Endothelial cell of umbilical vein (primary cell): ENCODE measurements at regions not wholly inside any gene's neighbourhood (a gene's known extent, or its start where the extent isn't known, plus 50 kb on each side); places are given as distances from the start of the nearest gene placed in this dataset.

ENCODE experiments used
- BruUV-seq: library from RNA; stranded (reverse); fragments of 400-500 nt; replicated peaks from 2 replicates; lab custom pipeline; 2021; lab: Mats Ljungman, UMichigan
- CTCF ChIA-PET: fragments of 300-600, 350-600 bp; sonication (Branson Sonifier 250); formaldehyde crosslinking; loops from one replicate; lab custom pipeline; 2021; ENCODE audit warnings: antibody characterized with exemption, inconsistent platforms; lab: Charles Lee
- POLR2A ChIA-PET: fragments of 300-600, 350-600 bp; sonication (Branson Sonifier 250); formaldehyde crosslinking; loops from one replicate; lab custom pipeline; 2021; ENCODE audit warnings: antibody characterized with exemption, inconsistent platforms; lab: Charles Lee
- DNase-seq: peaks from one replicate; pipeline ENCODE4 v3.0.0-alpha.2; 2011; ENCODE audit warnings: low read depth, low spot score
- FAIRE-seq: peaks from 2 replicates; lab custom pipeline; 2011; peaks lifted over from hg19 to GRCh38; lab: Jason Lieb, UNC
- H2AFZ ChIP-seq: 2 replicates; pipeline ENCODE4 v1.6.0; 2012; ENCODE audit warnings: low read depth, low read length, control low read depth, inconsistent platforms
- H3K27ac ChIP-seq: 2 replicates; pipeline ENCODE4 v1.5.1; 2011; ENCODE audit warnings: low read depth, mild to moderate bottlenecking, control low read depth, low read length, moderate library complexity; ENCODE audit not compliant: insufficient read depth
- H3K27me3 ChIP-seq, 2 experiments: 2 replicates each; pipeline versions ENCODE4 v1.6.0 to v1.6.1; 2011; ENCODE audit warnings: low read length in 2 of 2, mixed read lengths in 1 of 2; ENCODE audit not compliant: control insufficient read depth in 2 of 2, insufficient read depth in 2 of 2
- H3K36me3 ChIP-seq, 2 experiments: 2 replicates in 1 of 2; 3 replicates in 1 of 2; pipeline ENCODE4 v1.5.1; 2011; ENCODE audit warnings: low read length in 2 of 2, mild to moderate bottlenecking in 1 of 2, moderate library complexity in 1 of 2; ENCODE audit not compliant: control insufficient read depth in 2 of 2, insufficient read depth in 2 of 2; ENCODE audit errors: extremely low read depth in 1 of 2
- H3K4me1 ChIP-seq: 3 replicates; pipeline ENCODE4 v1.5.1; 2011; ENCODE audit warnings: mild to moderate bottlenecking, low read length; ENCODE audit not compliant: control insufficient read depth, insufficient read depth; ENCODE audit errors: extremely low read depth
- H3K4me2 ChIP-seq: 2 replicates; pipeline ENCODE4 v1.6.1; 2011; ENCODE audit warnings: low read length, control low read depth, mixed read lengths; ENCODE audit not compliant: insufficient read depth
- H3K4me3 ChIP-seq, 3 experiments: fragments of 200-600 bp in 1 of 3; sonication (generic), shearing (Covaris generic) in 1 of 3; replicated peaks in 1 of 3; 2 replicates each; pipeline ENCODE4 v1.5.1; 2011 to 2016; ENCODE audit warnings: control low read depth in 3 of 3, low read length in 3 of 3, mild to moderate bottlenecking in 2 of 3, inconsistent platforms in 1 of 3, low read depth in 1 of 3, moderate library complexity in 1 of 3; ENCODE audit not compliant: insufficient read depth in 1 of 3
- H3K79me2 ChIP-seq: 2 replicates; pipeline ENCODE4 v1.6.0; 2012; ENCODE audit warnings: low read length, inconsistent platforms; ENCODE audit not compliant: control insufficient read depth, insufficient read depth
- H3K9ac ChIP-seq: replicated peaks from 2 replicates; pipeline ENCODE3; 2011; ENCODE audit warnings: low read length, control low read depth; ENCODE audit not compliant: insufficient read depth; ENCODE audit errors: extremely low read depth
- H3K9me1 ChIP-seq: replicated peaks from 3 replicates; pipeline ENCODE4 v1.6.0; 2011; ENCODE audit warnings: mild to moderate bottlenecking, low read length; ENCODE audit not compliant: control insufficient read depth, insufficient read depth; ENCODE audit errors: extremely low read depth
- H3K9me3 ChIP-seq: replicated peaks from 2 replicates; pipeline ENCODE4 v1.5.1; 2012; ENCODE audit warnings: low read length, inconsistent platforms; ENCODE audit not compliant: control insufficient read depth, insufficient read depth
- H4K20me1 ChIP-seq: replicated peaks from 2 replicates; pipeline ENCODE3; 2011; ENCODE audit warnings: mild to moderate bottlenecking, low read length; ENCODE audit not compliant: control insufficient read depth, insufficient read depth; ENCODE audit errors: extremely low read depth
- EZH2 ChIP-seq: IDR thresholded peaks from 2 replicates; pipeline ENCODE4 v1.6.1; 2012; ENCODE audit warnings: borderline replicate concordance, low read depth, mild to moderate bottlenecking, moderate library complexity, low read length, inconsistent platforms; ENCODE audit not compliant: severe bottlenecking
- FOS ChIP-seq: IDR thresholded peaks from 2 replicates; pipeline ENCODE4 v1.6.1; 2011; ENCODE audit warnings: mild to moderate bottlenecking, low read length, moderate library complexity, borderline replicate concordance; ENCODE audit not compliant: insufficient read depth
- GATA2 ChIP-seq: IDR thresholded peaks from 2 replicates; pipeline ENCODE4 v1.7.0; 2011; ENCODE audit warnings: low read depth, mild to moderate bottlenecking, moderate library complexity, mixed read lengths, low read length; ENCODE audit not compliant: insufficient read length, insufficient read depth
- JUN ChIP-seq: IDR thresholded peaks from 2 replicates; pipeline ENCODE4 v1.6.1; 2011; ENCODE audit warnings: borderline replicate concordance, low read depth; ENCODE audit not compliant: insufficient read length, insufficient read depth
- MAX ChIP-seq: IDR thresholded peaks from 2 replicates; pipeline ENCODE4 v1.6.1; 2011; ENCODE audit not compliant: insufficient read depth, insufficient read length
- MYC ChIP-seq: IDR thresholded peaks from one replicate; pipeline ENCODE4 v1.6.1; 2011; ENCODE audit warnings: mild to moderate bottlenecking, low read depth, low read length
- POLR2A ChIP-seq: IDR thresholded peaks from 2 replicates; pipeline ENCODE4 v1.6.1; 2012; ENCODE audit warnings: low read depth, mild to moderate bottlenecking, control low read depth, low read length
- POLR2AphosphoS5 ChIP-seq: IDR thresholded peaks from 2 replicates; pipeline ENCODE4 v1.6.1; 2012; ENCODE audit warnings: low read depth, mild to moderate bottlenecking, control low read depth, low read length, moderate library complexity; ENCODE audit not compliant: insufficient read depth
- dilution Hi-C: fragments of 300-500 bp; cut with MboI; formaldehyde crosslinking; loops from one replicate; pipeline ENCODE4 v1.15.0; 2019; ENCODE audit warnings: low sequenced_read_pairs; ENCODE audit not compliant: extremely low pct_ligation_motif_present
- intact Hi-C: fragments of 100-400 bp; cut with micrococcal nuclease; formaldehyde crosslinking; loops from one replicate; pipeline ENCODE4 v1.10.0; 2022
- TF ChIP-seq, protein P1 (sequence below), 2 donors: IDR thresholded peaks; 1 replicate in 1 of 2; 2 replicates in 1 of 2; pipeline ENCODE4 v1.5.1; 2011; ENCODE audit warnings: low read length in 2 of 2, mild to moderate bottlenecking in 2 of 2, moderate library complexity in 2 of 2, control low read depth in 1 of 2, inconsistent platforms in 1 of 2, low read depth in 1 of 2; ENCODE audit not compliant: insufficient read depth in 1 of 2; ENCODE audit errors: extremely low read depth in 1 of 2

GRCh38 chr4:151866592-151866918 lies 105.7 kb upstream of the GATB start:
- H4K20me1 ChIP-seq = no peaks in the 10 kb centered on the region
- H3K79me2 ChIP-seq = no peaks in the 10 kb centered on the region
- no peak overlapping the region for H3K4me3 ChIP-seq
- DNase-seq (no peak), FAIRE-seq (no peak)
- intact Hi-C loops (loop anchor here (1.0 kb wide), 1 partner anchor 8 kb away; no protein-coding TSS in a partner anchor), dilution Hi-C loops (no loop called here)
- H3K9me3 ChIP-seq = no peaks in the 10 kb centered on the region
- no peaks in the 10 kb centered on the region for H3K9me1 ChIP-seq
- H3K4me1 ChIP-seq = no peaks in the 10 kb centered on the region
- H3K9ac ChIP-seq = no peak overlapping the region
- ChIA-PET CTCF (no interaction called here), POLR2A (no interaction called here)
- no peak overlapping the region for H3K4me2 ChIP-seq
- no peaks in the 10 kb centered on the region for H3K36me3 ChIP-seq
- TF ChIP-seq POLR2AphosphoS5 (no peak), POLR2A (no peak), EZH2 (no peak), MAX (no peak), MYC (no peak), GATA2 (no peak), FOS (no peak), JUN (no peak)
- TF ChIP-seq, protein P1, sequence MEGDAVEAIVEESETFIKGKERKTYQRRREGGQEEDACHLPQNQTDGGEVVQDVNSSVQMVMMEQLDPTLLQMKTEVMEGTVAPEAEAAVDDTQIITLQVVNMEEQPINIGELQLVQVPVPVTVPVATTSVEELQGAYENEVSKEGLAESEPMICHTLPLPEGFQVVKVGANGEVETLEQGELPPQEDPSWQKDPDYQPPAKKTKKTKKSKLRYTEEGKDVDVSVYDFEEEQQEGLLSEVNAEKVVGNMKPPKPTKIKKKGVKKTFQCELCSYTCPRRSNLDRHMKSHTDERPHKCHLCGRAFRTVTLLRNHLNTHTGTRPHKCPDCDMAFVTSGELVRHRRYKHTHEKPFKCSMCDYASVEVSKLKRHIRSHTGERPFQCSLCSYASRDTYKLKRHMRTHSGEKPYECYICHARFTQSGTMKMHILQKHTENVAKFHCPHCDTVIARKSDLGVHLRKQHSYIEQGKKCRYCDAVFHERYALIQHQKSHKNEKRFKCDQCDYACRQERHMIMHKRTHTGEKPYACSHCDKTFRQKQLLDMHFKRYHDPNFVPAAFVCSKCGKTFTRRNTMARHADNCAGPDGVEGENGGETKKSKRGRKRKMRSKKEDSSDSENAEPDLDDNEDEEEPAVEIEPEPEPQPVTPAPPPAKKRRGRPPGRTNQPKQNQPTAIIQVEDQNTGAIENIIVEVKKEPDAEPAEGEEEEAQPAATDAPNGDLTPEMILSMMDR (IDR thresholded peaks at IDR 0.05; ENCODE audit: extremely low read depth in 1 of 2, insufficient read depth in 1 of 2, low read depth in 1 of 2, low read length in 2 of 2) = no peak
- no peak overlapping the region for H2AFZ ChIP-seq
- BruUV-seq = no TSS peak
- no peak overlapping the region for H3K27ac ChIP-seq
- peaks cover 0 to 1% of the 10 kb centered on the region in 2 experiments for H3K27me3 ChIP-seq
